MM.1S (cell line): ENCODE measurements at regions not wholly inside any gene's neighbourhood (a gene's known extent, or its start where the extent isn't known, plus 50 kb on each side); places are given as distances from the start of the nearest gene placed in this dataset.

Source experiments
- CTCF ChIP-seq: fragments of 300-600 bp; sonication (generic); IDR thresholded peaks from 2 replicates; pipeline ENCODE4 v1.5.1; 2016; ENCODE audit warnings: antibody characterized with exemption, low read length, mixed read lengths
- EZH2 ChIP-seq: fragments of 300-600 bp; sonication (generic); optimal IDR thresholded peaks from 2 replicates; pipeline ENCODE3; 2017; ENCODE audit warnings: low read depth, mild to moderate bottlenecking, antibody characterized with exemption, low read length, mixed read lengths

DNA sequence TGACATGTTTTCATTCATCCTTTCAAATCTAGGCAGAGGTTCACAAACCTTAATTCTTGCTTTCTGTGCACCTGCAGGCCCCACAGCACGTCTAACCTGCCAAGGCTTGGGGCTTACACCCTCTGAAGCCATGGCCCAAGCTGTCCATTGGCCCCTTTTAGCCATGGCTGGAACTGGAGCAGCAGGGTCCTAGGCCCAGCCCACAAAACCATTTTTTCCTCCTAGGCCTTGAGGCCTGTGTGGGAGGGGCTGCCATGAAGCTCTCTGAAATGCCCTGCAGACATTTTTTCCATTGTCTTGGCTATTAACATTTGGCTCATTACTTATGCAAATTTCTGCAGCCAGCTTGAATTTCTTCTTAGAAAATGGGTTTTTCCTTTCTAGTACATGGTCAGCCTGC, 547.5 kb downstream of the KCNH5 start:
- TF ChIP-seq CTCF = no peak
- TF ChIP-seq EZH2 = no peak
